DND-41 (cell line): ENCODE measurements at regions not wholly inside any gene's neighbourhood (a gene's known extent, or its start where the extent isn't known, plus 50 kb on each side); places are given as distances from the start of the nearest gene placed in this dataset.

Experiments
- ATAC-seq: fragments of 200-7000 bp; cut with Tn5 transposase; 3 replicates; pipeline ENCODE4 v1.9.1; 2021; ENCODE audit warnings: low read depth; ENCODE audit not compliant: insufficient read depth
- DNase-seq: peaks from one replicate; pipeline ENCODE4 v3.0.0-alpha.2; 2020
- H2AFZ ChIP-seq: 2 replicates; pipeline ENCODE4 v1.6.0; 2012; ENCODE audit warnings: low read depth, low read length
- H3K27ac ChIP-seq: 2 replicates; pipeline ENCODE4 v1.5.1; 2012; ENCODE audit warnings: low read length, inconsistent platforms
- H3K27me3 ChIP-seq: fragments of 200-600 bp; sonication (generic); 2 replicates; pipeline ENCODE4 v1.6.0; 2012; ENCODE audit warnings: low read length, mild to moderate bottlenecking, inconsistent platforms; ENCODE audit not compliant: insufficient read depth, poor library complexity
- H3K36me3 ChIP-seq: 2 replicates; pipeline ENCODE4 v1.5.1; 2012; ENCODE audit warnings: low read length, inconsistent platforms; ENCODE audit not compliant: insufficient read depth
- H3K4me1 ChIP-seq: 2 replicates; pipeline ENCODE4 v1.5.1; 2012; ENCODE audit warnings: mild to moderate bottlenecking, low read length; ENCODE audit not compliant: insufficient read depth
- H3K4me2 ChIP-seq: 2 replicates; pipeline ENCODE4 v1.6.0; 2012; ENCODE audit warnings: mild to moderate bottlenecking, moderate library complexity, low read length, inconsistent platforms; ENCODE audit not compliant: insufficient read depth
- H3K4me3 ChIP-seq, 2 experiments: fragments of 200-600 bp in 1 of 2; shearing (Covaris generic) in 1 of 2; 2 replicates each; pipeline ENCODE4 v1.5.1; 2012 to 2016; ENCODE audit warnings: inconsistent platforms in 2 of 2, low read length in 2 of 2, mild to moderate bottlenecking in 2 of 2, low read depth in 1 of 2, moderate library complexity in 1 of 2
- H3K79me2 ChIP-seq: 2 replicates; pipeline ENCODE4 v1.6.0; 2012; ENCODE audit warnings: low read length, inconsistent platforms; ENCODE audit not compliant: insufficient read depth
- H3K9ac ChIP-seq: 2 replicates; pipeline ENCODE4 v1.6.0; 2012; ENCODE audit warnings: low read depth, mild to moderate bottlenecking, inconsistent platforms, low read length, moderate library complexity
- H3K9me3 ChIP-seq: 2 replicates; pipeline ENCODE4 v1.5.1; 2012; ENCODE audit warnings: low read length, moderate library complexity, mild to moderate bottlenecking, inconsistent platforms; ENCODE audit not compliant: insufficient read depth, severe bottlenecking
- H4K20me1 ChIP-seq: 2 replicates; pipeline ENCODE4 v1.6.0; 2012; ENCODE audit warnings: low read length; ENCODE audit not compliant: insufficient read depth
- CTCF ChIP-seq: IDR thresholded peaks from 2 replicates; pipeline ENCODE4 v1.5.1; 2012; ENCODE audit warnings: borderline replicate concordance, low read length, moderate library complexity, mild to moderate bottlenecking; ENCODE audit not compliant: poor library complexity, severe bottlenecking; ENCODE audit errors: extremely low read depth
- EZH2 ChIP-seq: IDR thresholded peaks from 3 replicates; pipeline ENCODE4 v1.6.1; 2012; ENCODE audit warnings: borderline replicate concordance, low read depth, mild to moderate bottlenecking, moderate library complexity, low read length, inconsistent platforms; ENCODE audit not compliant: severe bottlenecking

- TF ChIP-seq EZH2 (no peak), CTCF (no peak)
- H2AFZ ChIP-seq: no peak overlapping the region
- H3K9ac ChIP-seq: no peak overlapping the region
- no peaks in the 10 kb centered on the region for H3K27me3 ChIP-seq
- no peaks in the 10 kb centered on the region for H3K79me2 ChIP-seq
- H3K4me1 ChIP-seq: no peaks in the 10 kb centered on the region
- no peaks in the 10 kb centered on the region for H3K9me3 ChIP-seq
- ATAC-seq (no peak), DNase-seq (no peak)
- H3K27ac ChIP-seq: no peak overlapping the region
- H3K4me3 ChIP-seq: no peak overlapping the region
- no peak overlapping the region for H3K4me2 ChIP-seq
- no peaks in the 10 kb centered on the region for H4K20me1 ChIP-seq
- H3K36me3 ChIP-seq: no peaks in the 10 kb centered on the region
These were observed 132.7 kb upstream of the CYLC2 start for GRCh38 chr9:102862478-102862877.

DNA sequence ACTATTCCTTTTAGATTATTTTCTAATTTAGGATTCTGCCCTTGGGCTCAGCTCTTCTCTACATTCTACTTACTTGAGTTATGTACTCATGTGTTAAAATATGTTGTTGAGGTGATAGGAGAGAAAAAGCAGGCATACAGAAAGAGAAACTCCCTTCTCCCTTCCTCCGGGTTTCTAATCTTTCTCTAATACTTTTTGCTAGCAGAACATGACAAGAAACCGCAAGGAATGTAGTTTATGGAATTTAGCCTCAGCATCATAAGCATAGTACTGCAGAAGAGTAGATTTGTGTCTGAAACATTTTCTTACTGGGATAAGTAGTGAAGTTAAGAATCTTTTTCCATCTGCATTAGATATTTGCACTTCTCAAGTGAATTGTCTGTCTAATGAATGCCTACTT, 139.5 kb upstream of the CYLC2 start:
- ATAC-seq: no peak
- TF ChIP-seq EZH2: no peak
- Histone ChIP-seq H3K4me3 (no peak overlapping the region), H3K9ac (no peak overlapping the region), H3K27me3 (no peaks in the 10 kb centered on the region), H3K27ac (no peak overlapping the region), H3K4me2 (no peak overlapping the region), H4K20me1 (no peaks in the 10 kb centered on the region), H3K79me2 (no peaks in the 10 kb centered on the region), H2AFZ (no peak overlapping the region), H3K4me1 (no peaks in the 10 kb centered on the region), H3K9me3 (no peaks in the 10 kb centered on the region), H3K36me3 (no peaks in the 10 kb centered on the region)
- DNase-seq: no peak

DNA sequence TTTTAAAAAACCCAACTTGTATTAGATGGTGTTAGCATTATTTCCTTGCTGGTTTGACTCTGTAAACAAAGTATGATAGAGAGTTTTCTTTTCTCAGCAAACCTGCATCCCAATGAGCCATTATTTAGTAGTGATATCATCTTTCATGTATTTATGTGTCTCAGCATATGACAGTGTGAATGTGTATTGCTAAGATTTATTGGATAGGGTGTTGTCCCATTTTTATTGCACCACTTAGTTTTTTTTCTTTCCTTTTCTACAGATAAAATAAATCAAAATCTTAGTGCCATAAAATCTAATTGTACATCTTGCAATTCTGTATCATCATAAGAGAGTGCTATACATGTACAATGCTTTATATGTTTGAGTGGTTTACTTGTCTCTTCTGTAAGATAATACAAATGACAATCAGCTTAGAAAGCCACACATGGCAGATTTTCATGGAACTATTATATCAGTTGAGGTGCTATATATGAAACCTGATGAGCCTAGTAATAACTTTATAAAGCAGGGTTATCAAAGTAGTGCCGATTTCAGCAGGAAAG, 149.2 kb upstream of the CYLC2 start:
- no peaks in the 10 kb centered on the region for H3K27me3 ChIP-seq
- no peaks in the 10 kb centered on the region for H3K9me3 ChIP-seq
- no peak for DNase-seq
- ATAC-seq: no peak
- no peaks in the 10 kb centered on the region for H3K36me3 ChIP-seq
- no peak overlapping the region for H3K9ac ChIP-seq
- H2AFZ ChIP-seq: no peak overlapping the region
- no peak overlapping the region for H3K4me2 ChIP-seq
- no peaks in the 10 kb centered on the region for H3K79me2 ChIP-seq
- H3K27ac ChIP-seq: no peak overlapping the region
- H3K4me3 ChIP-seq: no peak overlapping the region
- H4K20me1 ChIP-seq: no peaks in the 10 kb centered on the region
- no peaks in the 10 kb centered on the region for H3K4me1 ChIP-seq
- TF ChIP-seq CTCF (no peak), EZH2 (no peak)

DNA sequence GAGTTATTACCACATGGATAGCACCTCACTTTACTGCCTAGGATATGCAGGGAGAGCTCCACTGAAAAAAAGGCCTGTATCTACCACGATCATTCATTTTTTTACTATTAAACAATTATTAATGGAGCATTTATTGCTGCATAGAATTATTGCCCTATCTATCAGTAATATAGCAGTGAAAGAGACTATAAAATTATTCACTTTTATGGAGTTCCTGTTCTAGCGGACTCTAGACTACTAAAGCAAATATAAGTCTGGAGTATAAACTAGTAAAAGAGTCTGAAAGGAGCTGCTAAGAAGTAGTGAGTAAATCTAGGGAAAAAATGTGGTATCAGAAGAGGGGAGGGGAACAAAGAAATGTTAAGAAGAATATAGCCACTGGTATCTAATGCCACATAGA, 150.4 kb upstream of the CYLC2 start:
- Histone ChIP-seq H3K27ac (no peak overlapping the region), H3K27me3 (no peaks in the 10 kb centered on the region), H3K4me2 (no peak overlapping the region), H3K4me1 (no peaks in the 10 kb centered on the region), H4K20me1 (no peaks in the 10 kb centered on the region), H3K9me3 (no peaks in the 10 kb centered on the region), H3K36me3 (no peaks in the 10 kb centered on the region), H2AFZ (no peak overlapping the region), H3K79me2 (no peaks in the 10 kb centered on the region), H3K9ac (no peak overlapping the region), H3K4me3 (no peak overlapping the region)
- no peak for ATAC-seq
- TF ChIP-seq EZH2 (no peak), CTCF (no peak)
- no peak for DNase-seq
